ENCODE measurements at regions not wholly inside any gene's neighbourhood (a gene's known extent, or its start where the extent isn't known, plus 50 kb on each side); places are given as distances from the start of the nearest gene placed in this dataset.

GRCh38 chr14:101226603-101227425, 323.3 kb upstream of the RTL1 start:
- TF ChIP-seq, protein P1, sequence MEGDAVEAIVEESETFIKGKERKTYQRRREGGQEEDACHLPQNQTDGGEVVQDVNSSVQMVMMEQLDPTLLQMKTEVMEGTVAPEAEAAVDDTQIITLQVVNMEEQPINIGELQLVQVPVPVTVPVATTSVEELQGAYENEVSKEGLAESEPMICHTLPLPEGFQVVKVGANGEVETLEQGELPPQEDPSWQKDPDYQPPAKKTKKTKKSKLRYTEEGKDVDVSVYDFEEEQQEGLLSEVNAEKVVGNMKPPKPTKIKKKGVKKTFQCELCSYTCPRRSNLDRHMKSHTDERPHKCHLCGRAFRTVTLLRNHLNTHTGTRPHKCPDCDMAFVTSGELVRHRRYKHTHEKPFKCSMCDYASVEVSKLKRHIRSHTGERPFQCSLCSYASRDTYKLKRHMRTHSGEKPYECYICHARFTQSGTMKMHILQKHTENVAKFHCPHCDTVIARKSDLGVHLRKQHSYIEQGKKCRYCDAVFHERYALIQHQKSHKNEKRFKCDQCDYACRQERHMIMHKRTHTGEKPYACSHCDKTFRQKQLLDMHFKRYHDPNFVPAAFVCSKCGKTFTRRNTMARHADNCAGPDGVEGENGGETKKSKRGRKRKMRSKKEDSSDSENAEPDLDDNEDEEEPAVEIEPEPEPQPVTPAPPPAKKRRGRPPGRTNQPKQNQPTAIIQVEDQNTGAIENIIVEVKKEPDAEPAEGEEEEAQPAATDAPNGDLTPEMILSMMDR (IDR thresholded peaks at IDR 0.05; ENCODE audit: low read depth, low read length, missing control alignments): no peak
- DNase-seq (ENCODE audit: extremely low read depth, low read depth): no peak
- H3K4me3 ChIP-seq (replicated peaks; ENCODE audit: low read depth, low read length): no peak overlapping the region

GRCh38 chr14:101227611-101228594, 324.4 kb upstream of the RTL1 start:
- no peak for DNase-seq (ENCODE audit: extremely low read depth, low read depth)
- H3K4me3 ChIP-seq (replicated peaks; ENCODE audit: low read depth, low read length): no peak overlapping the region
- TF ChIP-seq, protein P1 (IDR thresholded peaks at IDR 0.05; ENCODE audit: low read depth, low read length, missing control alignments): no peak

DNA sequence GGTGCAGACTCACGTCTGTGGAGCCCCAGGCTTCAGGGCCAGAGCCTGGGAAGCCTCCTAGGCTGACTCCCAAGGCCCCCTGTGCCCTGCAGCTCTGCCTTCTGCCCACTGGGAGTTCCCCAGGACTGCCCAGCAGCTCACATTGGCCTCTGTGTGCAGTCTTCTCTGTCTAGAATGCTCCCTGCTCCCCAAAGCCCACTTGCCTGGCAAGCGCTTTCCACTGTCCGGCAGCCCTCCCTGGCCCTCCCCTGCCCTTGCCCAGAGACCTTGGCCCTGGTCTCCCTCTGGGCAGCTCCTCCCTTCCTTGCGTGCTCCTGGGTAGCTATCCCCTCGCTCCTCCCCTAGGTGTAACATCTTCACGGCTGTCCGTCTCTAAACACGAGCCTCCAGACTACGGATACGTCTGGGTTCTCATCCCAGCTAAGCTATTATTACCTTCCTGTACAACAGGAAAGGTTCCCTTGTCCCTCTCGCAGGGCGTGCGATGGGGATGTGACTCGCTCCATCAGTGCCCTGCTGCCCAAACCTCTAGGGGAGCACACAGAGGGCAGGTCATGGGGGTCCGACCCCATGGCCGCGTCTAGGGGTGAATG, 325.5 kb upstream of the RTL1 start:
- no peak for DNase-seq (ENCODE audit: extremely low read depth, low read depth)
- TF ChIP-seq, protein P1 (IDR thresholded peaks at IDR 0.05; ENCODE audit: low read depth, low read length, missing control alignments): no peak
- no peak overlapping the region for H3K4me3 ChIP-seq (replicated peaks; ENCODE audit: low read depth, low read length)

DNA sequence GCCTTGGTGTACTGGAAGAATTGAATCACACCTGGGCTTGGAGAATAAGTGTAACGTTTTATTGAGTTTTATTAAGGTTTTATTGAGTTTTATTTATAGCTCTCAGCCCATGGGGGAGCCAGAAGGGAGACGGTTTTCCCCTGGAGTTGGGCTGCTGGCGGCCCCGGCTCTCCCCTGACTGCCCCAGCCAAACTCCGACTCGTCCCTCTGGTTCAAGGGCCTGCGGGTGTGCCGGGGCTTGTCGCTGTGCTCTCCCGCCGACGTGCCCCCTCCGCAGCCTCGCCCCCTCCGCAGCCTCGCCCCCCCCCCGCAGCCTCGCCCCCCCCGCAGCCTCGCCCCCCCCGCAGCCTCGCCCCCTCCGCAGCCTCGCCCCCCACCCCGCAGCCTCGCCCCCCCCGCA, 326.1 kb upstream of the RTL1 start:
- TF ChIP-seq, protein P1 (IDR thresholded peaks at IDR 0.05; ENCODE audit: low read depth, low read length, missing control alignments): no peak
- DNase-seq (ENCODE audit: extremely low read depth, low read depth): no peak
- no peak overlapping the region for H3K4me3 ChIP-seq (replicated peaks; ENCODE audit: low read depth, low read length)

GRCh38 chr14:101230161-101230850, 326.8 kb upstream of the RTL1 start:
- TF ChIP-seq, protein P1 (IDR thresholded peaks at IDR 0.05; ENCODE audit: low read depth, low read length, missing control alignments): no peak
- no peak for DNase-seq (ENCODE audit: extremely low read depth, low read depth)
- no peak overlapping the region for H3K4me3 ChIP-seq (replicated peaks; ENCODE audit: low read depth, low read length)

All from HFF-Myc (cell line).